ENCODE measurements at regions not wholly inside any gene's neighbourhood (a gene's known extent, or its start where the extent isn't known, plus 50 kb on each side); places are given as distances from the start of the nearest gene placed in this dataset.

- Histone ChIP-seq H3K36me3 (ENCODE audit: insufficient read depth) (no peaks in the 10 kb centered on the region), H3K79me2 (ENCODE audit: insufficient read depth, low read depth) (no peaks in the 10 kb centered on the region), H3K4me1 (ENCODE audit: low read depth, poor library complexity, severe bottlenecking) (no peaks in the 10 kb centered on the region), H4K20me1 (ENCODE audit: insufficient read depth) (no peaks in the 10 kb centered on the region), H3K4me3 (IDR thresholded peaks at IDR 0.05; ENCODE audit: insufficient read depth, low read depth, low read length) (no peak overlapping the region), H3K27me3 (ENCODE audit: insufficient read depth, low read depth) (peaks cover 8% of the 10 kb centered on the region; the same call in 1 of the 2 replicates), H3K4me2 (no peak overlapping the region), H3K9ac (no peak overlapping the region), H2AFZ (ENCODE audit: low read depth) (no peak overlapping the region), H3K27ac (no peak overlapping the region)
- no peak for TF ChIP-seq CTCF (conservative IDR thresholded peaks at IDR 0.05; ENCODE audit: low read depth, low read length)
These were observed 132.8 kb downstream of the PTPRS start for GRCh38 chr19:5207806-5208205.

- H3K27me3 ChIP-seq (ENCODE audit: insufficient read depth, low read depth), result peaks cover 10% of the 10 kb centered on the region; the same call in 1 of the 2 replicates
These were observed 133.9 kb downstream of the PTPRS start for GRCh38 chr19:5206751-5207075.

GRCh38 chr19:5205937-5206750, 134.5 kb downstream of the PTPRS start:
- Histone ChIP-seq H3K79me2 (ENCODE audit: insufficient read depth, low read depth) (no peaks in the 10 kb centered on the region), H3K4me3 (IDR thresholded peaks at IDR 0.05; ENCODE audit: insufficient read depth, low read depth, low read length) (no peak overlapping the region), H3K27me3 (ENCODE audit: insufficient read depth, low read depth) (peaks cover 10% of the 10 kb centered on the region; the same call in 1 of the 2 replicates), H3K27ac (no peak overlapping the region), H3K4me1 (ENCODE audit: low read depth, poor library complexity, severe bottlenecking) (no peaks in the 10 kb centered on the region), H3K36me3 (ENCODE audit: insufficient read depth) (no peaks in the 10 kb centered on the region), H3K4me2 (no peak overlapping the region), H2AFZ (ENCODE audit: low read depth) (no peak overlapping the region), H3K9ac (no peak overlapping the region), H4K20me1 (ENCODE audit: insufficient read depth) (no peaks in the 10 kb centered on the region)
- TF ChIP-seq CTCF (conservative IDR thresholded peaks at IDR 0.05; ENCODE audit: low read depth, low read length), result no peak

More at GRCh38 chr19:5206751-5207075, 133.9 kb downstream of the PTPRS start:
- no peaks in the 10 kb centered on the region for H3K79me2 ChIP-seq (ENCODE audit: insufficient read depth, low read depth)
- H3K9ac ChIP-seq, result no peak overlapping the region
- H3K36me3 ChIP-seq (ENCODE audit: insufficient read depth), result no peaks in the 10 kb centered on the region
- H3K4me3 ChIP-seq (IDR thresholded peaks at IDR 0.05; ENCODE audit: insufficient read depth, low read depth, low read length), result no peak overlapping the region
- H4K20me1 ChIP-seq (ENCODE audit: insufficient read depth), result no peaks in the 10 kb centered on the region
- no peak for TF ChIP-seq CTCF (conservative IDR thresholded peaks at IDR 0.05; ENCODE audit: low read depth, low read length)
- H3K27ac ChIP-seq, result no peak overlapping the region
- no peak overlapping the region for H2AFZ ChIP-seq (ENCODE audit: low read depth)
- H3K4me1 ChIP-seq (ENCODE audit: low read depth, poor library complexity, severe bottlenecking), result no peaks in the 10 kb centered on the region
- no peak overlapping the region for H3K4me2 ChIP-seq

GRCh38 chr19:5205381-5205780, 135.2 kb downstream of the PTPRS start:
- Histone ChIP-seq H3K9ac (no peak overlapping the region), H3K27me3 (ENCODE audit: insufficient read depth, low read depth) (peaks cover 10% of the 10 kb centered on the region; the same call in 1 of the 2 replicates), H3K79me2 (ENCODE audit: insufficient read depth, low read depth) (no peaks in the 10 kb centered on the region), H3K4me3 (IDR thresholded peaks at IDR 0.05; ENCODE audit: insufficient read depth, low read depth, low read length) (no peak overlapping the region), H4K20me1 (ENCODE audit: insufficient read depth) (no peaks in the 10 kb centered on the region), H3K36me3 (ENCODE audit: insufficient read depth) (no peaks in the 10 kb centered on the region), H2AFZ (ENCODE audit: low read depth) (no peak overlapping the region), H3K4me1 (ENCODE audit: low read depth, poor library complexity, severe bottlenecking) (no peaks in the 10 kb centered on the region), H3K27ac (no peak overlapping the region), H3K4me2 (no peak overlapping the region)
- TF ChIP-seq CTCF (conservative IDR thresholded peaks at IDR 0.05; ENCODE audit: low read depth, low read length), result no peak

All from KMS-11 (cell line).